ENCODE measurements at regions not wholly inside any gene's neighbourhood (a gene's known extent, or its start where the extent isn't known, plus 50 kb on each side); places are given as distances from the start of the nearest gene placed in this dataset.

- TF ChIP-seq POLR2A (IDR thresholded peaks at IDR 0.05; ENCODE audit: low read depth) (no peak), CTCF (IDR thresholded peaks at IDR 0.05) (no peak), EP300 (IDR thresholded peaks at IDR 0.05) (no peak)
Observed at GRCh38 chr6:164129218-164129617, 714.7 kb downstream of the QKI start.

Measured in esophagus muscularis mucosa (tissue), 4 donors.